Mesendoderm (in vitro differentiated cells): ENCODE measurements at regions not wholly inside any gene's neighbourhood (a gene's known extent, or its start where the extent isn't known, plus 50 kb on each side); places are given as distances from the start of the nearest gene placed in this dataset.

Experiments used
- DNase-seq: peaks from one replicate; pipeline ENCODE4 v3.0.0; 2013
- H2AK5ac ChIP-seq: 2 replicates; pipeline ENCODE4 v1.6.1; 2013; ENCODE audit warnings: low read length, inconsistent platforms
- H2BK120ac ChIP-seq: 2 replicates; pipeline ENCODE4 v1.6.1; 2013; ENCODE audit warnings: low read depth, mild to moderate bottlenecking, low read length, moderate library complexity, mixed read lengths
- H2BK15ac ChIP-seq: replicated peaks from 2 replicates; pipeline ENCODE4 v1.6.1; 2013; ENCODE audit warnings: low read depth, mild to moderate bottlenecking, moderate library complexity
- H2BK5ac ChIP-seq: 2 replicates; pipeline ENCODE4 v1.6.1; 2013; ENCODE audit warnings: low read length, inconsistent platforms
- H3K18ac ChIP-seq: 2 replicates; pipeline ENCODE4 v1.6.1; 2013; ENCODE audit warnings: mild to moderate bottlenecking, low read length, mixed read lengths
- H3K23ac ChIP-seq: one replicate; pipeline ENCODE4 v1.6.1; 2013; ENCODE audit warnings: low read length
- H3K27ac ChIP-seq: 2 replicates; pipeline ENCODE4 v1.5.1; 2013; ENCODE audit warnings: low read depth, mild to moderate bottlenecking, inconsistent platforms, low read length, moderate library complexity
- H3K27me3 ChIP-seq: 2 replicates; pipeline ENCODE4 v1.6.1; 2013; ENCODE audit warnings: low read length, control low read depth, mild to moderate bottlenecking, inconsistent platforms; ENCODE audit not compliant: insufficient read depth, poor library complexity
- H3K36me3 ChIP-seq: 2 replicates; pipeline ENCODE4 v1.6.1; 2013; ENCODE audit warnings: low read length, inconsistent platforms; ENCODE audit not compliant: control insufficient read depth, insufficient read depth
- H3K4ac ChIP-seq: one replicate; pipeline ENCODE4 v1.6.1; 2013; ENCODE audit warnings: low read depth, mild to moderate bottlenecking, low read length, moderate library complexity
- H3K4me1 ChIP-seq: 2 replicates; pipeline ENCODE4 v1.6.1; 2013; ENCODE audit warnings: low read depth, low read length, inconsistent platforms; ENCODE audit not compliant: control insufficient read depth
- H3K4me2 ChIP-seq: 2 replicates; pipeline ENCODE4 v1.6.1; 2013; ENCODE audit warnings: low read length
- H3K4me3 ChIP-seq: 2 replicates; pipeline ENCODE4 v1.5.1; 2013; ENCODE audit warnings: mild to moderate bottlenecking, low read length
- H3K56ac ChIP-seq: one replicate; pipeline ENCODE4 v1.6.1; 2013; ENCODE audit warnings: low read length
- H3K79me1 ChIP-seq: 2 replicates; pipeline ENCODE4 v1.6.1; 2013; ENCODE audit warnings: low read length, inconsistent platforms
- H3K79me2 ChIP-seq: 2 replicates; pipeline ENCODE4 v1.6.1; 2013; ENCODE audit warnings: mild to moderate bottlenecking, low read length; ENCODE audit not compliant: control insufficient read depth, insufficient read depth
- H3K9ac ChIP-seq: 2 replicates; pipeline ENCODE4 v1.6.1; 2013; ENCODE audit warnings: low read length, inconsistent platforms
- H4K5ac ChIP-seq: one replicate; pipeline ENCODE4 v1.6.1; 2013; ENCODE audit warnings: low read length
- H4K8ac ChIP-seq: one replicate; pipeline ENCODE4 v1.6.1; 2013; ENCODE audit warnings: low read depth, mild to moderate bottlenecking, control low read depth, low read length, moderate library complexity
- WGBS: extraction: QIAGEN DNeasy Blood & Tissue Kit; methylation state at CpG from one replicate; pipeline ENCODE4 v1.1.7; 2013; ENCODE audit warnings: low lambda C conversion rate, missing lambda C conversion rate; ENCODE audit not compliant: insufficient coverage; ENCODE audit errors: extremely low coverage; 5-methylcytosine and 5-hydroxymethylcytosine counted together

- H3K23ac ChIP-seq = no peak overlapping the region
- H3K4ac ChIP-seq = no peak overlapping the region
- no peak overlapping the region for H2AK5ac ChIP-seq
- no peaks in the 10 kb centered on the region for H3K36me3 ChIP-seq
- H4K5ac ChIP-seq = no peak overlapping the region
- H3K79me1 ChIP-seq = no peaks in the 10 kb centered on the region
- no peak overlapping the region for H2BK5ac ChIP-seq
- no peak overlapping the region for H4K8ac ChIP-seq
- no peaks in the 10 kb centered on the region for H3K4me1 ChIP-seq
- no peak overlapping the region for H3K4me3 ChIP-seq
- H3K56ac ChIP-seq = no peak overlapping the region
- no peak overlapping the region for H3K4me2 ChIP-seq
- H3K27ac ChIP-seq = no peak overlapping the region
- no peak for DNase-seq
- no peaks in the 10 kb centered on the region for H3K27me3 ChIP-seq
- H3K18ac ChIP-seq = no peak overlapping the region
- no peak overlapping the region for H2BK120ac ChIP-seq
- no peak overlapping the region for H3K9ac ChIP-seq
- no peaks in the 10 kb centered on the region for H3K79me2 ChIP-seq
- no peak overlapping the region for H2BK15ac ChIP-seq
Measured at GRCh38 chr12:78308701-78309100, 478.0 kb downstream of the NAV3 start.

- Histone ChIP-seq H3K56ac (no peak overlapping the region), H3K27me3 (no peaks in the 10 kb centered on the region), H3K9ac (no peak overlapping the region), H3K79me1 (no peaks in the 10 kb centered on the region), H3K23ac (no peak overlapping the region), H2AK5ac (no peak overlapping the region), H2BK120ac (no peak overlapping the region), H3K18ac (no peak overlapping the region), H3K79me2 (no peaks in the 10 kb centered on the region), H4K8ac (no peak overlapping the region), H3K27ac (no peak overlapping the region), H3K4me2 (no peak overlapping the region), H3K4ac (no peak overlapping the region), H3K4me1 (no peaks in the 10 kb centered on the region), H2BK15ac (no peak overlapping the region), H4K5ac (no peak overlapping the region), H3K4me3 (no peak overlapping the region), H3K36me3 (no peaks in the 10 kb centered on the region), H2BK5ac (no peak overlapping the region)
- no CpG with 5 or more reads among the region's 3 CpGs for WGBS
- no peak for DNase-seq
Measured at GRCh38 chr12:78315028-78315427, 484.3 kb downstream of the NAV3 start.

DNA sequence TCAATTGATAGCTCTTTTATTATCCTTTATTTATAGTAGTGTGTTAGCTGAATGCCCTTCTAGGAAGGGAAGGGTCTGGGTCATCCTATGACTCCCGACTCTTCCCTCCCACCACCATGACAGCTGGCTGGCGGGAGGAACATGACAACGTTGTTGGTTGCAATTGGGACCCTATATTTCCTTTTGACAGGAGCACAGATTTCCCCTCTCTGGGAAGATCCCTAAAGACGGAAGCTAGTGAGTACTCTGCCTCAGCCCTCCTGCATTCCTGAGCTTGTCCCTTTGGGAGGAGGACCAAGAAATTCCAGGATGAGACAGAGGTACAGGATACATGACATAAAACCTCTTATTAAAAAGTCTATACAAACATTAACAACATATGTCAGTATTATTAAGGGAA lies 485.4 kb downstream of the NAV3 start:
- no peaks in the 10 kb centered on the region for H3K36me3 ChIP-seq
- no peak overlapping the region for H3K4me2 ChIP-seq
- no peak overlapping the region for H3K9ac ChIP-seq
- H3K18ac ChIP-seq = no peak overlapping the region
- no peak overlapping the region for H4K8ac ChIP-seq
- no peak overlapping the region for H4K5ac ChIP-seq
- no peak overlapping the region for H3K23ac ChIP-seq
- DNase-seq = peak; percentile 41
- no peaks in the 10 kb centered on the region for H3K79me2 ChIP-seq
- H3K4me1 ChIP-seq = no peaks in the 10 kb centered on the region
- no peaks in the 10 kb centered on the region for H3K27me3 ChIP-seq
- H3K4ac ChIP-seq = no peak overlapping the region
- no peak overlapping the region for H2BK5ac ChIP-seq
- H3K27ac ChIP-seq = no peak overlapping the region
- H3K79me1 ChIP-seq = no peaks in the 10 kb centered on the region
- no peak overlapping the region for H2BK15ac ChIP-seq
- no CpG with 5 or more reads among the region's 4 CpGs for WGBS
- no peak overlapping the region for H2BK120ac ChIP-seq
- no peak overlapping the region for H3K4me3 ChIP-seq
- no peak overlapping the region for H3K56ac ChIP-seq
- H2AK5ac ChIP-seq = no peak overlapping the region

DNA sequence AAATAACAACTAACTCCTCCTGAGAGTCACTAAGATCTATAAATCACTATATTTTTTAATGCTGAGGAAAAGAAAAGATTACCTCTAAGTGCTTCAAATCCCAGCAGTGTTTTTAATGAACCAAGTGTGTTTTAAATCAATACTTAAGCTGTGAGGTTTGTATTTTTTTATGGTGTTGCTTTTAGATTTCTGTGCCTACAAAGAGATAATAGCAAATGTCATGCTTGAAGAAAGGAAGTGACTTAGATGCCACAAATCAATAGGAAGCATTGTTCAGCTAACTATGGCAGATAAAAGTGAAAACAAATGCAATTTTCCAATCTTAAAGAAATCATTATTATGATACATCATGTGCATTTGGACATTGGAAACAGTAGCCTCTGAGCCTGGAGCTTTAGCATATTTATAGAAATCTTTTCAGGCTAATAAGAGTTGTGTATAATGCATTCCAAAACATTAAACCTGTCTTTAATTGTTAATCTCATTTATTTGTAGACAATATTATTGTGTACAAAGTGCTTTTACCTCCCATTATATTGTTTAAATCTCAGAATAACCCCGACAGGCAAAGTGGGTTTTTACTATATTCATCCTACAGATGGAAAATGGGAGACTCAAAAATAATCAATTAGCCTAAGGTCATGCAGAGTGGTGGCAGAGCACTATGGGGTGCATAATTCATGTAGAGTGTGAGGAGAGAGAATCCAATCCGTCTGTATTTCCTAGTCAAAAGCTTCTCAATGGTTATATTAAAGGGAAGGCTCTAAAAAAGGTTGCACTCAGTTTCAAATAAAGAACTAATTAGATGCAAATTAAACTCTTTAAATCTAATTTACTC lies 486.2 kb downstream of the NAV3 start:
- H2BK15ac ChIP-seq = no peak overlapping the region
- no peaks in the 10 kb centered on the region for H3K79me1 ChIP-seq
- no peaks in the 10 kb centered on the region for H3K36me3 ChIP-seq
- no peak for DNase-seq
- H4K8ac ChIP-seq = no peak overlapping the region
- no peaks in the 10 kb centered on the region for H3K27me3 ChIP-seq
- no peaks in the 10 kb centered on the region for H3K79me2 ChIP-seq
- H2BK5ac ChIP-seq = no peak overlapping the region
- no peak overlapping the region for H3K23ac ChIP-seq
- no peak overlapping the region for H2BK120ac ChIP-seq
- H3K4me3 ChIP-seq = no peak overlapping the region
- no CpG with 5 or more reads among the region's 2 CpGs for WGBS
- no peak overlapping the region for H3K4ac ChIP-seq
- no peak overlapping the region for H3K9ac ChIP-seq
- H3K56ac ChIP-seq = no peak overlapping the region
- H4K5ac ChIP-seq = no peak overlapping the region
- no peak overlapping the region for H2AK5ac ChIP-seq
- no peak overlapping the region for H3K4me2 ChIP-seq
- H3K27ac ChIP-seq = no peak overlapping the region
- no peak overlapping the region for H3K18ac ChIP-seq
- no peaks in the 10 kb centered on the region for H3K4me1 ChIP-seq

DNA sequence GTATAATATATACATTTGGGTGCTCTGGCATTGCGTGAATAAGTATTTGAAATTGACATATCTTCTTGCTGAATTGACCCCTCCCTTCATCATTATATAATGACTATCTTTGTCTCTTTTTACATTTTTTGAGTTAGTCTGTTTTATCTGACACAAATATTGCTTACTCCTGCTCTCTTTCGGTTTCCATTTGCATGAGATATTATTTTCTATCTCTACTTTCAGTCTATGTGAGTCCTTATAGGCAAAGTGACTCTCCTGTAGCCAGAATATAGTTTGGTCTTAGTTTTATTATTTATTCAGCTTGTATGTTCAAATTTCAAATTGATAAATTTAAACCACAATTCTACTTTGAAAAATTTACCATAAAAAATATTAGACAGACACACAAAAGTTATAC lies 491.0 kb downstream of the NAV3 start:
- DNase-seq = no peak
- no peaks in the 10 kb centered on the region for H3K79me2 ChIP-seq
- H3K23ac ChIP-seq = no peak overlapping the region
- no peaks in the 10 kb centered on the region for H3K27me3 ChIP-seq
- no peaks in the 10 kb centered on the region for H3K4me1 ChIP-seq
- H2AK5ac ChIP-seq = no peak overlapping the region
- no peak overlapping the region for H2BK15ac ChIP-seq
- no peak overlapping the region for H3K18ac ChIP-seq
- no peak overlapping the region for H3K4me3 ChIP-seq
- no peak overlapping the region for H3K9ac ChIP-seq
- H2BK120ac ChIP-seq = no peak overlapping the region
- no peak overlapping the region for H4K8ac ChIP-seq
- no peaks in the 10 kb centered on the region for H3K79me1 ChIP-seq
- H3K4me2 ChIP-seq = no peak overlapping the region
- H2BK5ac ChIP-seq = no peak overlapping the region
- no peak overlapping the region for H3K4ac ChIP-seq
- H3K56ac ChIP-seq = no peak overlapping the region
- WGBS = no CpG with 5 or more reads among the region's 2 CpGs
- no peak overlapping the region for H3K27ac ChIP-seq
- no peaks in the 10 kb centered on the region for H3K36me3 ChIP-seq
- no peak overlapping the region for H4K5ac ChIP-seq

DNA sequence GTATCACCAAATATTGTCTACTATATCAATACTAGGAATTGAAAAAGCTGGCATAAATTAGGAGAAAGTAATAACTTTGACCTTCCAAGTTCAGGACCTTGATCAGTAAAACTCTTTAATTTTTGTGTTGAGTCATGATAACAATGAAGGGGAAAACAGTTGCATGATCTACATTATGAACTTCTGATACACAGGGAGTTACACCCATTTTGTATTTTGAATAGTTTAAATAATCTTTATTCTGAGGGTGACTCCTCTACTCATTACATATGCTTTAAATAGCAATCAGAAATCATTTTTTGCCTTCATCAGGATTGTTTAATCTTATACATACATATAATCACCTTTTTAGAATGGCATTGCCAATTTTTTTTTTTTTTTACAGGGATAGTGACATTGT lies 492.5 kb downstream of the NAV3 start:
- H4K5ac ChIP-seq = no peak overlapping the region
- no peaks in the 10 kb centered on the region for H3K27me3 ChIP-seq
- no peaks in the 10 kb centered on the region for H3K79me2 ChIP-seq
- H3K23ac ChIP-seq = no peak overlapping the region
- H3K18ac ChIP-seq = no peak overlapping the region
- H2AK5ac ChIP-seq = no peak overlapping the region
- DNase-seq = no peak
- no peak overlapping the region for H3K4ac ChIP-seq
- no peak overlapping the region for H3K4me3 ChIP-seq
- no peak overlapping the region for H4K8ac ChIP-seq
- H3K9ac ChIP-seq = no peak overlapping the region
- no peak overlapping the region for H2BK15ac ChIP-seq
- no peak overlapping the region for H3K4me2 ChIP-seq
- H3K36me3 ChIP-seq = no peaks in the 10 kb centered on the region
- no peaks in the 10 kb centered on the region for H3K4me1 ChIP-seq
- no peak overlapping the region for H3K56ac ChIP-seq
- H3K79me1 ChIP-seq = no peaks in the 10 kb centered on the region
- H2BK120ac ChIP-seq = no peak overlapping the region
- no peak overlapping the region for H3K27ac ChIP-seq
- H2BK5ac ChIP-seq = no peak overlapping the region
